OCI-LY1 (cell line): ENCODE measurements at regions not wholly inside any gene's neighbourhood (a gene's known extent, or its start where the extent isn't known, plus 50 kb on each side); places are given as distances from the start of the nearest gene placed in this dataset.

Source experiments
- H2AFZ ChIP-seq: fragments of 200-600 bp; sonication (generic), shearing (Covaris generic); 2 replicates; pipeline ENCODE4 v1.6.0; 2014; ENCODE audit warnings: antibody characterized with exemption, mild to moderate bottlenecking, low read length
- H3F3A ChIP-seq: fragments of 200-600 bp; sonication (generic), shearing (Covaris generic); 2 replicates; pipeline ENCODE4 v1.6.0; 2014; ENCODE audit warnings: mild to moderate bottlenecking, antibody characterized with exemption, low read length, moderate library complexity; ENCODE audit not compliant: insufficient read depth
- H3K27ac ChIP-seq: fragments of 200-600 bp; sonication (generic); 2 replicates; pipeline ENCODE4 v1.5.1; 2014; ENCODE audit warnings: low read length, mixed run types, mild to moderate bottlenecking, low read depth; ENCODE audit not compliant: poor library complexity, severe bottlenecking
- H3K27me3 ChIP-seq: fragments of 200-600 bp; sonication (generic); 2 replicates; pipeline ENCODE4 v1.6.0; 2014; ENCODE audit warnings: antibody characterized with exemption, mild to moderate bottlenecking, low read length, moderate library complexity; ENCODE audit not compliant: insufficient read depth
- H3K36me3 ChIP-seq: fragments of 200-600 bp; sonication (generic); 2 replicates; pipeline ENCODE4 v1.6.1; 2014; ENCODE audit warnings: mild to moderate bottlenecking, antibody characterized with exemption, low read length, moderate library complexity, mixed read lengths; ENCODE audit not compliant: insufficient read depth
- H3K4me1 ChIP-seq: fragments of 200-600 bp; sonication (generic); 2 replicates; pipeline ENCODE4 v1.5.1; 2014; ENCODE audit warnings: mild to moderate bottlenecking, low read length, moderate library complexity; ENCODE audit not compliant: insufficient read depth, severe bottlenecking
- H3K4me2 ChIP-seq: fragments of 200-600 bp; sonication (generic), shearing (Covaris generic); 2 replicates; pipeline ENCODE4 v1.6.1; 2014; ENCODE audit warnings: low read length
- H3K4me3 ChIP-seq: fragments of 200-600 bp; sonication (generic); 2 replicates; pipeline ENCODE4 v1.5.1; 2014; ENCODE audit warnings: low read length, low read depth, mild to moderate bottlenecking, mixed read lengths; ENCODE audit not compliant: poor library complexity, severe bottlenecking
- H3K79me2 ChIP-seq: fragments of 200-600 bp; shearing (Covaris generic); 2 replicates; pipeline ENCODE4 v1.6.1; 2016; ENCODE audit warnings: mixed run types, low read length, mixed read lengths; ENCODE audit not compliant: insufficient read depth
- H3K9ac ChIP-seq: fragments of 200-600 bp; sonication (generic), shearing (Covaris generic); 2 replicates; pipeline ENCODE4 v1.6.1; 2014; ENCODE audit warnings: mild to moderate bottlenecking, low read length, mixed read lengths
- H3K9me2 ChIP-seq: fragments of 200-600 bp; sonication (generic), shearing (Covaris generic); 2 replicates; pipeline ENCODE4 v1.6.1; 2014; ENCODE audit warnings: low read depth, mild to moderate bottlenecking, low read length, mixed read lengths
- H3K9me3 ChIP-seq: fragments of 200-600 bp; shearing (Covaris generic); 2 replicates; pipeline ENCODE4 v1.6.1; 2014; ENCODE audit warnings: low read length, mixed read lengths
- H4K20me1 ChIP-seq: fragments of 200-600 bp; sonication (generic), shearing (Covaris generic); 2 replicates; pipeline ENCODE4 v1.6.0; 2016; ENCODE audit warnings: mild to moderate bottlenecking, low read length; ENCODE audit not compliant: insufficient read depth
- CTCF ChIP-seq: fragments of 200-600 bp; sonication (generic), shearing (Covaris generic); IDR thresholded peaks from 2 replicates; pipeline ENCODE4 v1.5.1; 2017; ENCODE audit warnings: mild to moderate bottlenecking, antibody characterized with exemption, low read length, moderate library complexity, mixed read lengths
- EZH2 ChIP-seq: fragments of 200-600 bp; sonication (generic), shearing (Covaris generic); IDR thresholded peaks from 2 replicates; pipeline ENCODE4 v1.8.0; 2017; ENCODE audit warnings: borderline replicate concordance, mixed run types, mild to moderate bottlenecking, antibody characterized with exemption, low read length, moderate library complexity, mixed read lengths

- no peak overlapping the region for H3K9ac ChIP-seq
- TF ChIP-seq CTCF (no peak), EZH2 (no peak)
- H3K79me2 ChIP-seq, result no peaks in the 10 kb centered on the region
- no peaks in the 10 kb centered on the region for H3K9me2 ChIP-seq
- H4K20me1 ChIP-seq, result no peaks in the 10 kb centered on the region
- H2AFZ ChIP-seq, result no peak overlapping the region
- no peaks in the 10 kb centered on the region for H3K4me1 ChIP-seq
- H3K27me3 ChIP-seq, result no peaks in the 10 kb centered on the region
- H3K9me3 ChIP-seq, result 0 out of 2 replicates have a peak, but pooled peaks cover 2% of the 10 kb centered on the region
- no peaks in the 10 kb centered on the region for H3F3A ChIP-seq
- no peak overlapping the region for H3K27ac ChIP-seq
- no peak overlapping the region for H3K4me3 ChIP-seq
- no peaks in the 10 kb centered on the region for H3K36me3 ChIP-seq
- H3K4me2 ChIP-seq, result no peak overlapping the region
Observed at GRCh38 chr6:153702671-153703070, 336.4 kb upstream of the OPRM1 start.

GRCh38 chr6:153698637-153699036 lies 340.4 kb upstream of the OPRM1 start:
- TF ChIP-seq CTCF (no peak), EZH2 (no peak)
- Histone ChIP-seq H3K9me3 (no peaks in the 10 kb centered on the region), H3K79me2 (no peaks in the 10 kb centered on the region), H3K4me2 (no peak overlapping the region), H3K9me2 (no peaks in the 10 kb centered on the region), H3K27me3 (no peaks in the 10 kb centered on the region), H3K4me1 (no peaks in the 10 kb centered on the region), H3K27ac (no peak overlapping the region), H2AFZ (no peak overlapping the region), H3F3A (no peaks in the 10 kb centered on the region), H3K4me3 (no peak overlapping the region), H4K20me1 (no peaks in the 10 kb centered on the region), H3K9ac (no peak overlapping the region), H3K36me3 (no peaks in the 10 kb centered on the region)

GRCh38 chr6:153698001-153698400 lies 341.0 kb upstream of the OPRM1 start:
- Histone ChIP-seq H3K4me2 (no peak overlapping the region), H4K20me1 (no peaks in the 10 kb centered on the region), H3F3A (no peaks in the 10 kb centered on the region)

More at GRCh38 chr6:153698001-153698400, 341.0 kb upstream of the OPRM1 start:
- TF ChIP-seq CTCF (no peak), EZH2 (no peak)
- Histone ChIP-seq H3K4me1 (no peaks in the 10 kb centered on the region), H3K9me2 (no peaks in the 10 kb centered on the region), H3K9me3 (no peaks in the 10 kb centered on the region), H3K27me3 (no peaks in the 10 kb centered on the region), H3K79me2 (no peaks in the 10 kb centered on the region), H3K4me3 (no peak overlapping the region), H2AFZ (no peak overlapping the region), H3K9ac (no peak overlapping the region), H3K36me3 (no peaks in the 10 kb centered on the region), H3K27ac (no peak overlapping the region)
